ENCODE measurements at regions not wholly inside any gene's neighbourhood (a gene's known extent, or its start where the extent isn't known, plus 50 kb on each side); places are given as distances from the start of the nearest gene placed in this dataset.

GRCh38 chr3:191138937-191139336 lies 60.1 kb upstream of the OSTN start:
- no peak overlapping the region for H3K9ac ChIP-seq (ENCODE audit: low read depth in 1 of 2, low read length in 2 of 2)

More at GRCh38 chr3:191138937-191139336, 60.1 kb upstream of the OSTN start:
- Histone ChIP-seq H3K4me1 (ENCODE audit: control insufficient read depth in 4 of 4, insufficient read depth in 4 of 4, low read length in 3 of 4) (no peaks in the 10 kb centered on the region), H3K9me3 (ENCODE audit: control insufficient read depth in 4 of 4, low read length in 3 of 4) (no peaks in the 10 kb centered on the region), H3K27ac (ENCODE audit: low read depth in 1 of 2, low read length in 2 of 2) (no peak overlapping the region), H3K27me3 (ENCODE audit: control insufficient read depth in 4 of 4, insufficient read depth in 4 of 4, low read length in 3 of 4) (no peaks in the 10 kb centered on the region), H3K4me3 (ENCODE audit: low read depth in 1 of 3, low read length in 3 of 3) (no peak overlapping the region), H3K36me3 (ENCODE audit: control insufficient read depth in 4 of 4, insufficient read depth in 3 of 4, low read depth in 1 of 4, low read length in 3 of 4) (no peaks in the 10 kb centered on the region)
- TF ChIP-seq TAF1 (conservative IDR thresholded peaks at IDR 0.05) (no peak), ATF3 (IDR thresholded peaks at IDR 0.05) (no peak), RXRA (IDR thresholded peaks at IDR 0.05) (no peak), FOXA2 (IDR thresholded peaks at IDR 0.05) (no peak), SP1 (IDR thresholded peaks at IDR 0.05) (no peak), JUND (IDR thresholded peaks at IDR 0.05) (no peak), RAD21 (IDR thresholded peaks at IDR 0.05) (no peak), GABPA (IDR thresholded peaks at IDR 0.05 in 1 of 2, conservative IDR thresholded peaks at IDR 0.05 in 1 of 2) (no peak), NR2F2 (IDR thresholded peaks at IDR 0.05) (no peak), YY1 (IDR thresholded peaks at IDR 0.05) (no peak), CTCF (IDR thresholded peaks at IDR 0.05; ENCODE audit: low read depth, low read length, missing input control) (no peak), HNF4G (IDR thresholded peaks at IDR 0.05) (no peak), HNF4A (conservative IDR thresholded peaks at IDR 0.05) (no peak), EGR1 (IDR thresholded peaks at IDR 0.05; ENCODE audit: low read depth in 2 of 2) (no peak), REST (IDR thresholded peaks at IDR 0.05) (no peak), FOXA1 (IDR thresholded peaks at IDR 0.05) (no peak), ZBTB33 (IDR thresholded peaks at IDR 0.05) (no peak)
- TF ChIP-seq, protein P1, sequence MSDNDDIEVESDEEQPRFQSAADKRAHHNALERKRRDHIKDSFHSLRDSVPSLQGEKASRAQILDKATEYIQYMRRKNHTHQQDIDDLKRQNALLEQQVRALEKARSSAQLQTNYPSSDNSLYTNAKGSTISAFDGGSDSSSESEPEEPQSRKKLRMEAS (IDR thresholded peaks at IDR 0.05) = no peak
- WGBS = 64% methylated on average over 1 of the region's 1 CpG
- no peak for DNase-seq (ENCODE audit: low spot score)
